CD4-positive, alpha-beta T cell treated with Interferon alpha-2 for 1 hour (primary cell): ENCODE measurements at regions not wholly inside any gene's neighbourhood (a gene's known extent, or its start where the extent isn't known, plus 50 kb on each side); places are given as distances from the start of the nearest gene placed in this dataset.
A peak's percentile ranks its signal among the peaks of the same experiment; 100 is the strongest.

Source experiments
- DNase-seq, 2 donors: peaks; one replicate each; pipeline ENCODE4 v3.0.0-alpha.2; 2020 to 2022

- DNase-seq: no peak
Observed at GRCh38 chr1:98420376-98421084, 241.0 kb upstream of the SNX7 start.

- DNase-seq: no peak
Observed at GRCh38 chr1:98417820-98418219, 243.7 kb upstream of the SNX7 start.

- no peak for DNase-seq
Observed at GRCh38 chr1:98410082-98410481, 251.4 kb upstream of the SNX7 start.

- DNase-seq: no peak
Observed at GRCh38 chr1:98406352-98407088, 255.0 kb upstream of the SNX7 start.

GRCh38 chr1:98405581-98406074 is 255.9 kb upstream of the SNX7 start:
- peak in 1 of 2 donors; percentile 37 for DNase-seq

GRCh38 chr1:98404866-98405265 is 256.7 kb upstream of the SNX7 start:
- no peak for DNase-seq

- no peak for DNase-seq
Observed at GRCh38 chr1:98403963-98404480, 257.5 kb upstream of the SNX7 start.

- DNase-seq: no peak
Observed at GRCh38 chr1:98402860-98403259, 258.7 kb upstream of the SNX7 start.

- DNase-seq: no peak
Observed at GRCh38 chr1:98400446-98400845, 261.1 kb upstream of the SNX7 start.

GRCh38 chr1:98399218-98399617 is 262.3 kb upstream of the SNX7 start:
- DNase-seq: no peak

GRCh38 chr1:98398649-98399048 is 262.9 kb upstream of the SNX7 start:
- DNase-seq: no peak

- no peak for DNase-seq
Observed at GRCh38 chr1:98398092-98398491, 263.4 kb upstream of the SNX7 start.

GRCh38 chr1:98393719-98394118 is 267.8 kb upstream of the SNX7 start:
- no peak for DNase-seq

GRCh38 chr1:98391175-98391574 is 270.3 kb upstream of the SNX7 start:
- no peak for DNase-seq

GRCh38 chr1:98389809-98390208 is 271.7 kb upstream of the SNX7 start:
- DNase-seq: no peak

GRCh38 chr1:98388441-98388840 is 273.1 kb upstream of the SNX7 start:
- peak in 1 of 2 donors; percentile 57 for DNase-seq

- DNase-seq: no peak
Observed at GRCh38 chr1:98387701-98388100, 273.8 kb upstream of the SNX7 start.

GRCh38 chr1:98386675-98387440 is 274.7 kb upstream of the SNX7 start:
- DNase-seq: no peak

- DNase-seq: no peak
Observed at GRCh38 chr1:98385652-98386051, 275.9 kb upstream of the SNX7 start.

- DNase-seq: no peak
Observed at GRCh38 chr1:98384461-98385141, 276.9 kb upstream of the SNX7 start.

GRCh38 chr1:98382986-98383740 is 278.4 kb upstream of the SNX7 start:
- no peak for DNase-seq

- no peak for DNase-seq
Observed at GRCh38 chr1:98382586-98382985, 278.9 kb upstream of the SNX7 start.
